Caco-2 (cell line): ENCODE measurements at regions not wholly inside any gene's neighbourhood (a gene's known extent, or its start where the extent isn't known, plus 50 kb on each side); places are given as distances from the start of the nearest gene placed in this dataset.
A peak's percentile ranks its signal among the peaks of the same experiment; 100 is the strongest.
"Not testable (repeated sequence)": the region's sequence is repeated elsewhere in the genome, so short reads cannot be mapped to it uniquely, and the experiment has no call there.

ENCODE experiments used
- BruUV-seq: library from RNA; stranded (reverse); fragments of 400-500 nt; replicated peaks from 2 replicates; lab custom pipeline; 2021; lab: Mats Ljungman, UMichigan
- CTCF ChIA-PET: fragments of 300-600 bp; sonication (Branson Sonifier 250); formaldehyde crosslinking; loops from one replicate; lab custom pipeline; 2022; ENCODE audit warnings: antibody characterized with exemption; lab: Charles Lee
- POLR2A ChIA-PET: fragments of 300-600 bp; sonication (Branson Sonifier 250); formaldehyde crosslinking; loops from one replicate; lab custom pipeline; 2022; ENCODE audit warnings: antibody characterized with exemption; lab: Charles Lee
- DNase-seq, 2 experiments: peaks; one replicate each; pipeline versions ENCODE4 v3.0.0 to v3.0.0-alpha.2; 2020 to 2022
- H3K27me3 ChIP-seq: replicated peaks from 2 replicates; pipeline ENCODE4 v1.6.0; 2011; ENCODE audit warnings: low read length; ENCODE audit not compliant: control insufficient read depth, insufficient read depth
- H3K36me3 ChIP-seq: 2 replicates; pipeline ENCODE4 v1.5.1; 2011; ENCODE audit warnings: low read length; ENCODE audit not compliant: control insufficient read depth, insufficient read depth
- H3K4me1 ChIP-seq: fragments of 250-450 bp; sonication (Bioruptor Pico); 2 replicates; pipeline ENCODE4 v1.5.1; 2020; ENCODE audit warnings: mild to moderate bottlenecking
- H3K4me3 ChIP-seq: 2 replicates; pipeline ENCODE4 v1.5.1; 2011; ENCODE audit warnings: low read depth, mild to moderate bottlenecking, control low read depth, low read length
- H3K9me3 ChIP-seq: fragments of 250-450 bp; sonication (Bioruptor Pico); 2 replicates; pipeline ENCODE4 v1.5.1; 2020; ENCODE audit warnings: mild to moderate bottlenecking, moderate library complexity
- H3K27ac Mint-ChIP-seq: one replicate; pipeline ENCODE4 v1.8.0; 2022; ENCODE audit warnings: mixed read lengths; ENCODE audit not compliant: unreplicated experiment
- H3K27me3 Mint-ChIP-seq: one replicate; pipeline ENCODE4 v1.8.0; 2022; ENCODE audit warnings: mixed read lengths; ENCODE audit not compliant: insufficient read depth, unreplicated experiment
- H3K36me3 Mint-ChIP-seq: one replicate; pipeline ENCODE4 v1.8.0; 2022; ENCODE audit warnings: mild to moderate bottlenecking, mixed read lengths; ENCODE audit not compliant: insufficient read depth, unreplicated experiment
- H3K4me1 Mint-ChIP-seq: one replicate; pipeline ENCODE4 v1.8.0; 2022; ENCODE audit warnings: low read depth, mixed read lengths; ENCODE audit not compliant: unreplicated experiment
- H3K4me3 Mint-ChIP-seq: one replicate; pipeline ENCODE4 v1.8.0; 2022; ENCODE audit warnings: mild to moderate bottlenecking, moderate library complexity, mixed read lengths; ENCODE audit not compliant: unreplicated experiment
- H3K9me3 Mint-ChIP-seq: one replicate; pipeline ENCODE4 v1.8.0; 2022; ENCODE audit warnings: mixed read lengths; ENCODE audit not compliant: unreplicated experiment
- intact Hi-C: fragments of 100-400 bp; cut with micrococcal nuclease; formaldehyde crosslinking; loops from one replicate; pipeline ENCODE4 v1.10.0; 2022; ENCODE audit not compliant: unreplicated experiment
- TF ChIP-seq, protein P1 (sequence below), 2 experiments: fragments of 200-600 bp in 1 of 2; IDR thresholded peaks; 1 replicate in 1 of 2; 2 replicates in 1 of 2; pipeline versions ENCODE4 v1.5.1 to v1.8.0; 2011 to 2022; ENCODE audit warnings: antibody characterized with exemption in 1 of 2, control low read depth in 1 of 2, inconsistent platforms in 1 of 2, low read depth in 1 of 2, low read length in 1 of 2, mild to moderate bottlenecking in 1 of 2, moderate library complexity in 1 of 2; ENCODE audit not compliant: insufficient read depth in 1 of 2, severe bottlenecking in 1 of 2, unreplicated experiment in 1 of 2

- no peaks in the 10 kb centered on the region for H3K4me1 Mint-ChIP-seq
- CTCF ChIA-PET: interaction anchor here (1.7 kb wide), 1 partner anchor 280 kb away, joined by 7 read pairs; no protein-coding TSS in a partner anchor
- H3K4me3 Mint-ChIP-seq: no peak overlapping the region
- H3K27ac Mint-ChIP-seq: no peak overlapping the region
- Histone ChIP-seq H3K9me3 (no peaks in the 10 kb centered on the region), H3K36me3 (no peaks in the 10 kb centered on the region), H3K27me3 (no peaks in the 10 kb centered on the region), H3K4me3 (no peak overlapping the region), H3K4me1 (peaks cover 12% of the 10 kb centered on the region; the same call in 1 of the 2 replicates)
- POLR2A ChIA-PET: no interaction called here
- H3K9me3 Mint-ChIP-seq: no peaks in the 10 kb centered on the region
- no peaks in the 10 kb centered on the region for H3K27me3 Mint-ChIP-seq
- BruUV-seq: no TSS peak
- H3K36me3 Mint-ChIP-seq: no peaks in the 10 kb centered on the region
- TF ChIP-seq, protein P1, sequence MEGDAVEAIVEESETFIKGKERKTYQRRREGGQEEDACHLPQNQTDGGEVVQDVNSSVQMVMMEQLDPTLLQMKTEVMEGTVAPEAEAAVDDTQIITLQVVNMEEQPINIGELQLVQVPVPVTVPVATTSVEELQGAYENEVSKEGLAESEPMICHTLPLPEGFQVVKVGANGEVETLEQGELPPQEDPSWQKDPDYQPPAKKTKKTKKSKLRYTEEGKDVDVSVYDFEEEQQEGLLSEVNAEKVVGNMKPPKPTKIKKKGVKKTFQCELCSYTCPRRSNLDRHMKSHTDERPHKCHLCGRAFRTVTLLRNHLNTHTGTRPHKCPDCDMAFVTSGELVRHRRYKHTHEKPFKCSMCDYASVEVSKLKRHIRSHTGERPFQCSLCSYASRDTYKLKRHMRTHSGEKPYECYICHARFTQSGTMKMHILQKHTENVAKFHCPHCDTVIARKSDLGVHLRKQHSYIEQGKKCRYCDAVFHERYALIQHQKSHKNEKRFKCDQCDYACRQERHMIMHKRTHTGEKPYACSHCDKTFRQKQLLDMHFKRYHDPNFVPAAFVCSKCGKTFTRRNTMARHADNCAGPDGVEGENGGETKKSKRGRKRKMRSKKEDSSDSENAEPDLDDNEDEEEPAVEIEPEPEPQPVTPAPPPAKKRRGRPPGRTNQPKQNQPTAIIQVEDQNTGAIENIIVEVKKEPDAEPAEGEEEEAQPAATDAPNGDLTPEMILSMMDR (IDR thresholded peaks at IDR 0.05; ENCODE audit: insufficient read depth in 1 of 2, low read depth in 1 of 2, low read length in 1 of 2, severe bottlenecking in 1 of 2, unreplicated experiment in 1 of 2): no peak
- intact Hi-C loops: loop anchor here (2.0 kb wide), 2 partner anchors 63 to 279 kb away; partner anchors contain the start of gene MYCN
- DNase-seq: no peak
These were observed 279.1 kb downstream of the MYCN start for GRCh38 chr2:16219292-16219975.

GRCh38 chr2:16218625-16219024, 278.3 kb downstream of the MYCN start:
- peak; percentile 54 to 55 for DNase-seq
- H3K9me3 Mint-ChIP-seq: no peaks in the 10 kb centered on the region
- BruUV-seq: no TSS peak
- no peak overlapping the region for H3K4me3 Mint-ChIP-seq
- H3K27ac Mint-ChIP-seq: no peak overlapping the region
- Histone ChIP-seq H3K36me3 (no peaks in the 10 kb centered on the region), H3K4me1 (peaks cover 4% of the 10 kb centered on the region; the same call in 1 of the 2 replicates), H3K4me3 (no peak overlapping the region), H3K27me3 (no peaks in the 10 kb centered on the region), H3K9me3 (no peaks in the 10 kb centered on the region)
- ChIA-PET POLR2A (no interaction called here), CTCF (interaction anchor here (0.6 to 1.7 kb wide), 2 partner anchors 279 to 421 kb away, joined by 3 to 7 read pairs; no protein-coding TSS in a partner anchor)
- H3K36me3 Mint-ChIP-seq: no peaks in the 10 kb centered on the region
- intact Hi-C loops: loop anchor here (2.0 kb wide), 2 partner anchors 64 to 278 kb away; partner anchors contain the start of gene MYCN
- no peaks in the 10 kb centered on the region for H3K27me3 Mint-ChIP-seq
- no peaks in the 10 kb centered on the region for H3K4me1 Mint-ChIP-seq
- TF ChIP-seq, protein P1 (IDR thresholded peaks at IDR 0.05; ENCODE audit: insufficient read depth in 1 of 2, low read depth in 1 of 2, low read length in 1 of 2, severe bottlenecking in 1 of 2, unreplicated experiment in 1 of 2): peak; percentile 37 to 53

GRCh38 chr2:16218161-16218560, 277.8 kb downstream of the MYCN start:
- Histone ChIP-seq H3K4me1 (no peaks in the 10 kb centered on the region; the same call in 1 of the 2 replicates), H3K9me3 (no peaks in the 10 kb centered on the region), H3K36me3 (no peaks in the 10 kb centered on the region), H3K4me3 (no peak overlapping the region), H3K27me3 (no peaks in the 10 kb centered on the region)
- intact Hi-C loops: loop anchor here (2.0 kb wide), 2 partner anchors 65 to 277 kb away; partner anchors contain the start of gene MYCN
- no peak for DNase-seq
- no peaks in the 10 kb centered on the region for H3K4me1 Mint-ChIP-seq
- CTCF ChIA-PET: interaction anchor here (0.6 to 1.7 kb wide), 2 partner anchors 278 to 421 kb away, joined by 3 to 7 read pairs; no protein-coding TSS in a partner anchor
- no peak overlapping the region for H3K4me3 Mint-ChIP-seq
- no peaks in the 10 kb centered on the region for H3K27me3 Mint-ChIP-seq
- H3K9me3 Mint-ChIP-seq: no peaks in the 10 kb centered on the region
- no TSS peak for BruUV-seq
- no peak overlapping the region for H3K27ac Mint-ChIP-seq
- POLR2A ChIA-PET: no interaction called here
- H3K36me3 Mint-ChIP-seq: no peaks in the 10 kb centered on the region
- TF ChIP-seq, protein P1 (IDR thresholded peaks at IDR 0.05; ENCODE audit: insufficient read depth in 1 of 2, low read depth in 1 of 2, low read length in 1 of 2, severe bottlenecking in 1 of 2, unreplicated experiment in 1 of 2): no peak

GRCh38 chr2:16217741-16218140, 277.4 kb downstream of the MYCN start:
- H3K4me1 Mint-ChIP-seq: not testable (repeated sequence)

More at GRCh38 chr2:16217741-16218140, 277.4 kb downstream of the MYCN start:
- H3K4me1 ChIP-seq, BruUV-seq, DNase-seq, H3K36me3 ChIP-seq, H3K9me3 ChIP-seq, H3K4me3 ChIP-seq, CTCF ChIA-PET, POLR2A ChIA-PET, H3K4me3 Mint-ChIP-seq, H3K27me3 ChIP-seq, H3K27ac Mint-ChIP-seq, H3K36me3 Mint-ChIP-seq, H3K9me3 Mint-ChIP-seq, H3K27me3 Mint-ChIP-seq: not testable (repeated sequence)
- intact Hi-C loops: loop anchor here (2.0 kb wide), 2 partner anchors 65 to 277 kb away; partner anchors contain the start of gene MYCN
